Kidney (tissue), 13 donors: ENCODE measurements at regions not wholly inside any gene's neighbourhood (a gene's known extent, or its start where the extent isn't known, plus 50 kb on each side); places are given as distances from the start of the nearest gene placed in this dataset.
"Not testable (repeated sequence)": the region's sequence is repeated elsewhere in the genome, so short reads cannot be mapped to it uniquely, and the experiment has no call there.

ENCODE experiments used
- DNase-seq, 5 donors: peaks; one replicate each; pipeline ENCODE4 v3.0.0-alpha.2; 2013 to 2020
- FAIRE-seq: peaks from 2 replicates; lab custom pipeline; 2012; peaks lifted over from hg19 to GRCh38; lab: Jason Lieb, UNC
- H3K27ac ChIP-seq, 2 donors: one replicate each; pipeline ENCODE4 v1.7.0; 2013; ENCODE audit warnings: low read depth in 2 of 2, low read length in 2 of 2, inconsistent platforms in 1 of 2
- H3K27me3 ChIP-seq: one replicate; pipeline ENCODE4 v1.7.1; 2013; ENCODE audit warnings: low read length, inconsistent platforms; ENCODE audit not compliant: control insufficient read depth, insufficient read depth
- H3K36me3 ChIP-seq, 3 donors: one replicate each; pipeline versions ENCODE4 v1.7.0 to v1.7.1; 2013; ENCODE audit warnings: low read length in 3 of 3, control low read depth in 1 of 3, inconsistent platforms in 1 of 3; ENCODE audit not compliant: insufficient read depth in 3 of 3, control insufficient read depth in 2 of 3
- H3K4me1 ChIP-seq, 3 donors: one replicate each; pipeline versions ENCODE4 v1.7.0 to v1.7.1; 2013; ENCODE audit warnings: low read length in 3 of 3, inconsistent platforms in 1 of 3, low read depth in 1 of 3; ENCODE audit not compliant: control insufficient read depth in 2 of 3, insufficient read depth in 2 of 3
- H3K4me3 ChIP-seq, 3 donors: one replicate each; pipeline versions ENCODE4 v1.7.0 to v1.8.1; 2013; ENCODE audit warnings: low read length in 3 of 3, control low read depth in 1 of 3, inconsistent platforms in 1 of 3
- H3K9ac ChIP-seq, 3 donors: one replicate each; pipeline versions ENCODE4 v1.7.0 to v1.7.1; 2013; ENCODE audit warnings: low read length in 3 of 3, control low read depth in 1 of 3, inconsistent platforms in 1 of 3
- H3K9me3 ChIP-seq, 3 donors: one replicate each; pipeline versions ENCODE4 v1.7.0 to v1.7.1; 2013; ENCODE audit warnings: low read length in 3 of 3, control low read depth in 1 of 3, inconsistent platforms in 1 of 3; ENCODE audit not compliant: control insufficient read depth in 2 of 3, insufficient read depth in 1 of 3
- intact Hi-C: fragments of 100-400 bp; cut with DNase I; formaldehyde crosslinking; loops from one replicate; pipeline ENCODE4 v1.11.1; 2022
- TF ChIP-seq, protein P1 (sequence below): IDR thresholded peaks from 3 replicates; pipeline ENCODE4 v1.5.1; 2012; ENCODE audit warnings: mild to moderate bottlenecking, moderate library complexity, borderline replicate concordance; ENCODE audit not compliant: insufficient read depth; ENCODE audit errors: extremely low read depth
- donor health status: control.
- donor health status: control.
- donor health status: control.
- donor health status: control.
- donor health status: control.
- donor health status: DM: yes; HTN: yes; CAD: no.
- donor health status: Normal renal cell carcinoma (clear cell type).

DNA sequence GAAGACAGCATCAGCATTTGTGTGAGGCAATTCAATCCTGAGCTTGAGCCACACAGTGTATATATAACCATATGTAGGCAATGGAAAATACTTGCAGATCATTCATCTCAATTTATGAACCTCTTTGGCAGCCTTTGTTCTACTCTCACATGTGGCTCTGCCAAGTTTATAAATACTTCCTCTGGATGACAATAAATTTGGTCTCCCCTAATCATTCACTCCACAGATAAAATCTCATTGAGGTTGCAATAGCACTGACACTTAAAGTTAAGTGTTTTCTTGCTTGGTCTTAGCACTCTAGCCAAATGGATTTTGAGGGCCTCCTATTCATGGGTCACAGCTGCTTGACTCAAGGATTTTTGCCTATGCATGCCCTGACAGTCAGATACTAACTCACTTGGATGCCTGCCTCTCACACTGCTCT lies 136.6 kb upstream of the VANGL1 start:
- no peak for FAIRE-seq
- Histone ChIP-seq H3K27me3 (no peaks in the 10 kb centered on the region), H3K9ac (no peak overlapping the region), H3K9me3 (no peaks in the 10 kb centered on the region), H3K4me1 (no peaks in the 10 kb centered on the region), H3K27ac (no peak overlapping the region), H3K36me3 (no peaks in the 10 kb centered on the region), H3K4me3 (no peak overlapping the region)
- intact Hi-C loops, result no loop called here
- peak in 2 of 5 donors; percentile 49 to 68 for DNase-seq
- TF ChIP-seq, protein P1, sequence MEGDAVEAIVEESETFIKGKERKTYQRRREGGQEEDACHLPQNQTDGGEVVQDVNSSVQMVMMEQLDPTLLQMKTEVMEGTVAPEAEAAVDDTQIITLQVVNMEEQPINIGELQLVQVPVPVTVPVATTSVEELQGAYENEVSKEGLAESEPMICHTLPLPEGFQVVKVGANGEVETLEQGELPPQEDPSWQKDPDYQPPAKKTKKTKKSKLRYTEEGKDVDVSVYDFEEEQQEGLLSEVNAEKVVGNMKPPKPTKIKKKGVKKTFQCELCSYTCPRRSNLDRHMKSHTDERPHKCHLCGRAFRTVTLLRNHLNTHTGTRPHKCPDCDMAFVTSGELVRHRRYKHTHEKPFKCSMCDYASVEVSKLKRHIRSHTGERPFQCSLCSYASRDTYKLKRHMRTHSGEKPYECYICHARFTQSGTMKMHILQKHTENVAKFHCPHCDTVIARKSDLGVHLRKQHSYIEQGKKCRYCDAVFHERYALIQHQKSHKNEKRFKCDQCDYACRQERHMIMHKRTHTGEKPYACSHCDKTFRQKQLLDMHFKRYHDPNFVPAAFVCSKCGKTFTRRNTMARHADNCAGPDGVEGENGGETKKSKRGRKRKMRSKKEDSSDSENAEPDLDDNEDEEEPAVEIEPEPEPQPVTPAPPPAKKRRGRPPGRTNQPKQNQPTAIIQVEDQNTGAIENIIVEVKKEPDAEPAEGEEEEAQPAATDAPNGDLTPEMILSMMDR, result no peak

DNA sequence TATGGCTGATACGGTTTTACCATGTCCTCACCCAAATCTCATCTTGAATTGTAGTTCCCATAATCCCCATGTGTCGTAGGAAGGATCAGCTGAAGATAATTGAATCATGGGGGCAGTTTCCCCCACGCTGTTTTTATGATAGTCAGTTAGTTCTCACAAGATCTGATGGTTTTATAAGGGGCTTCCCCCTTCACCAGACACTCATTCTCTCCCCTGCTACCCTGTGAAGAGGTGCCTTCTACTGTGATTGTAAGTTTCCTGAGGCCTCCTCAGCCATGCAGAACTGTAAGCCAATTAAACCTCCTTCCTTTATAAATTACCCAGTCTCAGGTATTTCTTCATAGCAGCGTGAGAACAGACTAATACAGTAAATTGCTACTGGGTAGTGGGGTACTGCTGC lies 139.6 kb upstream of the VANGL1 start:
- FAIRE-seq, DNase-seq, H3K36me3 ChIP-seq, H3K27ac ChIP-seq, H3K4me1 ChIP-seq, H3K9me3 ChIP-seq, intact Hi-C loops, H3K9ac ChIP-seq, H3K27me3 ChIP-seq, H3K4me3 ChIP-seq: not testable (repeated sequence)

DNA sequence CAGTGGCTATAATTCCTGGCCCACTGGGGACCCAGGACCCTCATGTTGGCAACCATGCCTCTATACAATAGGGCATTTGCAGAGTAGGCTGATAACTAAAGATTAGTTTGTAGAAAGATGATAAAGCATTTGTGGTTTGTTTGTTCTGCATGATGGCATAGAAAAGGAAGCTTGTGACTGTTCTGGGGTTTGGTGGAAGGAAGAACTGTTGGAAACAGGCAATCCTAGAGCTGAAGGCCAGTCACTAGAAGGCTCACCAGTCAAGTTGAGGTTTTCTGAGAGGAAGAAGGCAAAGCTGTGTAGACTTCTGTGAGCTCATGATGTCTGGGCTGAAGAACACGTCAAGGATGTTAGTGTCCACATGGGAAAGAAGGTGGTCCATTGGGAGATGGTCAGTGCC lies 140.3 kb upstream of the VANGL1 start:
- no peaks in the 10 kb centered on the region for H3K36me3 ChIP-seq
- H3K27me3 ChIP-seq, result no peaks in the 10 kb centered on the region
- H3K27ac ChIP-seq, result no peak overlapping the region
- TF ChIP-seq, protein P1, result no peak
- no peaks in the 10 kb centered on the region for H3K4me1 ChIP-seq
- intact Hi-C loops, result no loop called here
- no peak overlapping the region for H3K4me3 ChIP-seq
- no peak overlapping the region for H3K9ac ChIP-seq
- FAIRE-seq (no peak), DNase-seq (no peak)
- H3K9me3 ChIP-seq, result no peaks in the 10 kb centered on the region

DNA sequence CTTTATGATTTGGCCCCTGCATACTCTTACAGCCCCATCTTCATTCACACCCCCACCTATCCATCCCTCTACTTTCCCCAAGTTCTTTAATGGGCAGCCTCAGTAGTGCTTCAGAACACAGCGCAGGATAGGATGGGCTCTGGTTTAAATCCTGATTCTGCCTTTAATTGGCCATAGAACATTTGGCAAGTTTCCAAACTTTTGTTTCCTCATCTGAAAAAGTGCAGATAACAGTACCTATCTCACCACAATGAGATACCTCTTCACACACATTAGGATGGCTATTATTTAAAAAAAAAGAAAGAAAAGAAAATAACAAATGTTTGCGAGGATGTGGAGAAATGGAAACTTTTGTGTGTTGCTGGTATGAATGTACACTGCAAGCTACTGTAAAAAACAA lies 142.5 kb upstream of the VANGL1 start:
- Histone ChIP-seq H3K9ac (no peak overlapping the region), H3K27me3 (no peaks in the 10 kb centered on the region), H3K4me1 (no peaks in the 10 kb centered on the region), H3K4me3 (no peak overlapping the region), H3K36me3 (no peaks in the 10 kb centered on the region), H3K9me3 (no peaks in the 10 kb centered on the region), H3K27ac (no peak overlapping the region)
- TF ChIP-seq, protein P1, result no peak
- FAIRE-seq (no peak), DNase-seq (no peak)
- intact Hi-C loops, result no loop called here
